HEK293 (cell line): ENCODE measurements at regions not wholly inside any gene's neighbourhood (a gene's known extent, or its start where the extent isn't known, plus 50 kb on each side); places are given as distances from the start of the nearest gene placed in this dataset.

Source experiments
- CTCF ChIA-PET: fragments of 350-600 bp; formaldehyde crosslinking; extraction: SDS; loops from one replicate; lab custom pipeline; 2021; ENCODE audit warnings: antibody characterized with exemption; lab: Yijun Ruan, JAX
- POLR2A ChIA-PET: fragments of 300-600 bp; formaldehyde crosslinking; extraction: SDS; loops from one replicate; lab custom pipeline; 2020; ENCODE audit warnings: antibody characterized with exemption, inconsistent platforms; lab: Yijun Ruan, JAX
- H3K27ac ChIP-seq: fragments of 200-500 bp; sonication (Bioruptor generic); 2 replicates; pipeline ENCODE4 v1.5.1; 2014; ENCODE audit warnings: low read depth, low read length, control low read depth, inconsistent platforms; ENCODE audit errors: extremely low read depth
- H3K36me3 ChIP-seq, 2 experiments: fragments of 200-500 bp in 1 of 2; sonication (Bioruptor generic) in 1 of 2; 1 replicate in 1 of 2; 2 replicates in 1 of 2; pipeline ENCODE4 v1.5.1; 2014 to 2017; ENCODE audit warnings: inconsistent platforms in 2 of 2, low read length in 2 of 2; ENCODE audit not compliant: control insufficient read depth in 2 of 2, insufficient read depth in 1 of 2
- H3K4me1 ChIP-seq: fragments of 200-500 bp; sonication (Bioruptor generic); 2 replicates; pipeline ENCODE4 v1.5.1; 2014; ENCODE audit warnings: mild to moderate bottlenecking, low read length, inconsistent platforms; ENCODE audit not compliant: control insufficient read depth, insufficient read depth
- H3K4me3 ChIP-seq: 2 replicates; pipeline ENCODE4 v1.5.1; 2011; ENCODE audit warnings: low read depth, mild to moderate bottlenecking, control low read depth, low read length, moderate library complexity
- H3K9me3 ChIP-seq: fragments of 200-500 bp; sonication (Bioruptor generic); 2 replicates; pipeline ENCODE4 v1.5.1; 2014; ENCODE audit warnings: low read depth, low read length, inconsistent platforms; ENCODE audit not compliant: control insufficient read depth, insufficient read depth
- MZF1 ChIP-seq: fragments of 450-650 bp; formaldehyde crosslinking; IDR thresholded peaks from 2 replicates; pipeline ENCODE4 v1.5.1; 2017; ENCODE audit warnings: missing biosample characterization, missing genetic modification characterization, borderline replicate concordance
- OSR2 ChIP-seq: fragments of 450-650 bp; formaldehyde crosslinking; IDR thresholded peaks from 2 replicates; pipeline ENCODE4 v1.5.1; 2016; ENCODE audit warnings: missing biosample characterization, missing genetic modification characterization
- RBAK ChIP-seq: fragments of 450-650 bp; formaldehyde crosslinking; IDR thresholded peaks from 2 replicates; pipeline ENCODE4 v1.5.1; 2016; ENCODE audit warnings: missing biosample characterization, missing genetic modification characterization
- ZBTB1 ChIP-seq: fragments of 450-650 bp; formaldehyde crosslinking; IDR thresholded peaks from 2 replicates; pipeline ENCODE4 v1.5.1; 2016; ENCODE audit warnings: missing biosample characterization, missing genetic modification characterization
- ZNF132 ChIP-seq: fragments of 450-650 bp; formaldehyde crosslinking; IDR thresholded peaks from 2 replicates; pipeline ENCODE4 v1.5.1; 2017; ENCODE audit warnings: missing biosample characterization, missing genetic modification characterization, borderline replicate concordance
- ZNF175 ChIP-seq: fragments of 450-650 bp; formaldehyde crosslinking; IDR thresholded peaks from 2 replicates; pipeline ENCODE4 v1.5.1; 2016; ENCODE audit warnings: missing biosample characterization, missing genetic modification characterization
- ZNF184 ChIP-seq: fragments of 450-650 bp; IDR thresholded peaks from 2 replicates; pipeline ENCODE4 v1.5.1; 2018; ENCODE audit warnings: missing biosample characterization, mild to moderate bottlenecking, missing genetic modification characterization
- ZNF214 ChIP-seq: fragments of 450-650 bp; formaldehyde crosslinking; IDR thresholded peaks from 2 replicates; pipeline ENCODE4 v1.5.1; 2017; ENCODE audit warnings: missing biosample characterization, mild to moderate bottlenecking, missing genetic modification characterization, borderline replicate concordance
- ZNF266 ChIP-seq: fragments of 450-650 bp; formaldehyde crosslinking; IDR thresholded peaks from 2 replicates; pipeline ENCODE4 v1.5.1; 2016; ENCODE audit warnings: missing biosample characterization, missing genetic modification characterization, low read depth
- ZNF280D ChIP-seq: fragments of 450-650 bp; formaldehyde crosslinking; IDR thresholded peaks from 2 replicates; pipeline ENCODE4 v1.5.1; 2016; ENCODE audit warnings: missing biosample characterization, missing genetic modification characterization
- ZNF292 ChIP-seq: fragments of 450-650 bp; formaldehyde crosslinking; IDR thresholded peaks from 2 replicates; pipeline ENCODE4 v1.5.1; 2016; ENCODE audit warnings: low read depth, missing biosample characterization, missing genetic modification characterization, borderline replicate concordance
- ZNF423 ChIP-seq: fragments of 450-650 bp; formaldehyde crosslinking; IDR thresholded peaks from 2 replicates; pipeline ENCODE4 v1.5.1; 2016; ENCODE audit warnings: missing biosample characterization, missing genetic modification characterization
- ZNF560 ChIP-seq: fragments of 450-650 bp; formaldehyde crosslinking; IDR thresholded peaks from 2 replicates; pipeline ENCODE4 v1.5.1; 2017; ENCODE audit warnings: missing biosample characterization, missing genetic modification characterization, borderline replicate concordance
- ZNF623 ChIP-seq: fragments of 450-650 bp; formaldehyde crosslinking; IDR thresholded peaks from 2 replicates; pipeline ENCODE4 v1.5.1; 2016; ENCODE audit warnings: missing biosample characterization, missing genetic modification characterization
- ZNF626 ChIP-seq: fragments of 450-650 bp; sonication (Bioruptor Pico); formaldehyde crosslinking; IDR thresholded peaks from 2 replicates; pipeline ENCODE4 v1.5.1; 2018; ENCODE audit warnings: missing biosample characterization, missing genetic modification characterization, inconsistent platforms
- ZNF664 ChIP-seq: fragments of 450-650 bp; formaldehyde crosslinking; IDR thresholded peaks from 2 replicates; pipeline ENCODE4 v1.5.1; 2016; ENCODE audit warnings: missing biosample characterization, missing genetic modification characterization
- ZNF704 ChIP-seq: fragments of 450-650 bp; formaldehyde crosslinking; IDR thresholded peaks from 2 replicates; pipeline ENCODE4 v1.5.1; 2016; ENCODE audit warnings: missing biosample characterization, missing genetic modification characterization
- ZNF707 ChIP-seq: fragments of 450-650 bp; formaldehyde crosslinking; IDR thresholded peaks from 2 replicates; pipeline ENCODE4 v1.5.1; 2016; ENCODE audit warnings: missing biosample characterization, missing genetic modification characterization
- ZNF776 ChIP-seq: fragments of 450-650 bp; formaldehyde crosslinking; IDR thresholded peaks from 2 replicates; pipeline ENCODE4 v1.5.0; 2017; ENCODE audit warnings: missing biosample characterization, missing genetic modification characterization, borderline replicate concordance
- ZNF791 ChIP-seq: fragments of 450-650 bp; formaldehyde crosslinking; IDR thresholded peaks from 2 replicates; pipeline ENCODE4 v1.5.1; 2016; ENCODE audit warnings: missing biosample characterization, missing genetic modification characterization
- ZSCAN16 ChIP-seq: fragments of 450-650 bp; formaldehyde crosslinking; IDR thresholded peaks from 2 replicates; pipeline ENCODE4 v1.5.1; 2016; ENCODE audit warnings: missing biosample characterization, missing genetic modification characterization

DNA sequence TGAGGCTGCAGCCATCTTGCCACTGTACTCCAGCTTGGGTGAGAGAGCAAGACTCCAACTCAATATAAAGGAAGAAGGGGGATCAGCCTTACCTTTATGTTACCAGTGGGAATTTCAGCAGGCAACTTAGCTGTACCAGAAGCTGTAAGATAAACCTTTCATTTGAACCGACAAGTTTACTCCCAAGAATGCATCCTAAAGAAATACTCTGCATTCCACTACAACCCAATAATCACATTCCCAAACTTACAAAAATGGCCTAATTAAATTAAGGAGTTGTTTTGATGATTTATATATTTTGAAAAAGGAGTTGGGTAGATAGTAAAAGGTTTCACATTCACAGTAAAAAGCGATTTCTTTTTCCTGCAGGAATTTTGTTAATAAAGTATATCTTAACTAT lies 241.4 kb downstream of the TTC8 start:
- POLR2A ChIA-PET: no interaction called here
- Histone ChIP-seq H3K36me3 (no peaks in the 10 kb centered on the region), H3K4me3 (no peak overlapping the region), H3K27ac (no peak overlapping the region), H3K4me1 (no peaks in the 10 kb centered on the region), H3K9me3 (no peaks in the 10 kb centered on the region)
- CTCF ChIA-PET: interaction anchor here (1.4 kb wide), 1 partner anchor 25 kb away, joined by 5 read pairs; no protein-coding TSS in a partner anchor
- TF ChIP-seq ZNF791 (tag by site-specific recombination) (no peak), ZNF214 (tag by site-specific recombination) (no peak), ZNF707 (tag by site-specific recombination) (no peak), ZSCAN16 (tag by site-specific recombination) (no peak), RBAK (tag by site-specific recombination) (no peak), ZNF184 (tag by site-specific recombination) (no peak)

- no peak overlapping the region for H3K27ac ChIP-seq
- no peak for TF ChIP-seq ZNF292 (tag by site-specific recombination)
- TF ChIP-seq ZNF132: no peak
- TF ChIP-seq ZNF560 (tag by site-specific recombination): no peak
- no peak for TF ChIP-seq OSR2 (tag by site-specific recombination)
- no peak for TF ChIP-seq ZNF776 (tag by site-specific recombination)
- no peak for TF ChIP-seq ZNF266
- no peak for TF ChIP-seq ZNF707 (tag by site-specific recombination)
- TF ChIP-seq ZNF664: no peak
- no peaks in the 10 kb centered on the region for H3K9me3 ChIP-seq
- ChIA-PET CTCF (interaction anchor here (0.7 to 1.4 kb wide), 2 partner anchors 27 to 304 kb away, joined by 4 to 5 read pairs; no protein-coding TSS in a partner anchor), POLR2A (no interaction called here)
- no peaks in the 10 kb centered on the region for H3K4me1 ChIP-seq
- no peak overlapping the region for H3K4me3 ChIP-seq
- H3K36me3 ChIP-seq: no peaks in the 10 kb centered on the region
Observed at GRCh38 chr14:89067293-89067972, 243.0 kb downstream of the TTC8 start.

DNA sequence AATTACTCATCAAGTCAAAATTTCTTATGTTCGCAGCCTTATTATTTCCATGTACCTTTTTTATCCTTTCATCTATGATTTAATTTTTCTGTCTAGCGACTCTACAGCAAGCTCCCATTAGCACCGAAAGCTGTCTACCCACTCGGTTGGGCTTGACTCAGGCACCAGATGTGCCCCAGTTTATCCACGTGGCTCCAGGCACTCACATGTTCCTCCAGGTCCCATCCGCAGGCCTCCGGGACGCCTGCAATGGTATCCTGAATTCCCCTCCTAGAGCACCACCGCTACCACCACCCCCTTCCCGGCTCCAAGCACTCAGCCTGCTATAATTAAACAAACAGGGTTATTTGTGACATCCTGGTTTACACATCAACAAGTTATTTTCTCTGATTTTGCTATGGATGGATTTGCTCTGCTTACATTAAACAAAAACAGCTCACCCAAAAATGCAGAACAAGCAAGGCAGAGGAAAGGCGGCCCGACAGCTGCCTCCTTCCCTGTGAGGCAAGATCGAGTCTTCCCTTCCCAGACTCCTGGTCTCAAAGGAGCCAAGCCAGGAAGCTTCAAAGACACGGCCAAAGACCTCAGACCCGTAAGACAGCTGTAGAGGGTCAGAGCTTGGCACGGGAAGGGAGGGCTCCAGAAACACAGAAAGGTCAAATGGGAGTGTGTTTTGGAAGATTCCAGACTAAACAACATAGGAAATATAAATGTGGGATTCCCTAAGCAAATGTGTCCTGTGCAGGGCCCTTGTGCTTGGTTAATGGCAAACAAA lies 253.8 kb downstream of the TTC8 start:
- Histone ChIP-seq H3K36me3 (no peaks in the 10 kb centered on the region), H3K4me1 (no peaks in the 10 kb centered on the region), H3K4me3 (no peak overlapping the region), H3K9me3 (no peaks in the 10 kb centered on the region), H3K27ac (no peak overlapping the region)
- CTCF ChIA-PET: interaction anchor here (1.2 kb wide), 1 partner anchor 51 kb away, joined by 3 read pairs; no protein-coding TSS in a partner anchor
- POLR2A ChIA-PET: no interaction called here
- TF ChIP-seq ZNF626 (tag by site-specific recombination) (no peak), ZNF623 (no peak), MZF1 (tag by site-specific recombination) (no peak)

DNA sequence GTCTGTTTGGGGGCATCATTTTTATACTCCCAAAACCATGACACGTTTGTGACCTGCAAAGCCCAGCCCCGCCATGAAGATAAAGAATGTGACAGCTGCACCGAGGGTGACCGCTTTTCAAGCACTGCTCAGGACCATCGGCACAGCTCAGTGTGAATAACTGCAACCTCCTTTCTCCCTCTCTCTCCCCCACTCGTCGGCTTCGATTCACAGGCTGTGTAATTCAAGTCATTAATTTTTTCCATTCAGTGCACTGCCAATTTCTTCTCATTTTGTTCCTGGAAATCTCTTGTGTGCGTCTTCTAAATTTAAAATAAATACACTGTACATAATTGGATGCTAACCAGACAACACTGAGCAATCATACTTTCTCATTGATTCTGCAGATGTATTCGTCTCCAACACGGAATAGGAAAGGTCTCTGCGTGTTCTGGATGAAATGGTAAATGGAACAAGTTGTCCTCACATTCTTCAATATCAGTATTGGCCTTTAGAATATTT lies 260.8 kb downstream of the TTC8 start:
- TF ChIP-seq ZNF704 (tag by site-specific recombination) (no peak), ZNF280D (no peak), ZBTB1 (no peak), ZNF423 (no peak), ZNF175 (no peak)

More for the DNA sequence above, 260.8 kb downstream of the TTC8 start:
- H3K4me1 ChIP-seq: no peaks in the 10 kb centered on the region
- H3K9me3 ChIP-seq: no peaks in the 10 kb centered on the region
- no peak overlapping the region for H3K27ac ChIP-seq
- H3K4me3 ChIP-seq: no peak overlapping the region
- CTCF ChIA-PET: no interaction called here
- H3K36me3 ChIP-seq: no peaks in the 10 kb centered on the region
- POLR2A ChIA-PET: no interaction called here
